ENCODE measurements at regions not wholly inside any gene's neighbourhood (a gene's known extent, or its start where the extent isn't known, plus 50 kb on each side); places are given as distances from the start of the nearest gene placed in this dataset.

GRCh38 chr20:57818418-57819181 lies 108.8 kb upstream of the PMEPA1 start:
- 0 out of 7 replicates have a peak, but pooled peaks cover 0 to 4% (median 0%) of the 10 kb centered on the region in 3 experiments for H3K36me3 Mint-ChIP-seq (ENCODE audit: insufficient read depth in 1 of 3, low read depth in 3 of 3)
- Histone ChIP-seq H3K79me1 (ENCODE audit: insufficient read depth, low read depth, low read length, poor library complexity, severe bottlenecking) (no peaks in the 10 kb centered on the region), H2BK12ac (ENCODE audit: insufficient read length, low read depth, low read length) (no peak overlapping the region), H3K23me2 (ENCODE audit: insufficient read length, low read depth, low read length, poor library complexity, severe bottlenecking) (no peaks in the 10 kb centered on the region), H2BK20ac (ENCODE audit: low read depth, low read length, poor library complexity, severe bottlenecking) (no peak overlapping the region), H2BK5ac (ENCODE audit: insufficient read length, low read length) (no peak overlapping the region), H3K27ac (ENCODE audit: insufficient read length, low read depth, low read length) (no peak overlapping the region), H4K5ac (ENCODE audit: insufficient read length, low read depth, low read length) (no peak overlapping the region), H3K9me3 (ENCODE audit: control insufficient read depth, low read depth, low read length) (no peaks in the 10 kb centered on the region), H3K4me2 (ENCODE audit: insufficient read depth, insufficient read length, low read length) (no peak overlapping the region), H3K18ac (ENCODE audit: insufficient read length, low read depth, low read length) (no peak overlapping the region), H3K27me3 (ENCODE audit: insufficient read depth, low read length) (no peaks in the 10 kb centered on the region; the same call in 1 of the 2 replicates), H2AFZ (ENCODE audit: low read length) (no peak overlapping the region), H3K14ac (ENCODE audit: insufficient read depth, low read length) (no peak overlapping the region), H4K91ac (ENCODE audit: insufficient read length, low read depth, low read length) (no peak overlapping the region), H4K8ac (replicated peaks; ENCODE audit: insufficient read length, low read depth, low read length) (no peak overlapping the region), H2BK120ac (ENCODE audit: low read depth, low read length, poor library complexity, severe bottlenecking) (no peak overlapping the region), H3K9ac (ENCODE audit: extremely low read depth, insufficient read length, low read length) (no peak overlapping the region), H3K4me1 (ENCODE audit: insufficient read depth, low read length) (no peaks in the 10 kb centered on the region), H3T11ph (ENCODE audit: low read length) (no peak overlapping the region), H3K56ac (ENCODE audit: insufficient read length, low read depth, low read length) (no peak overlapping the region), H3K4ac (ENCODE audit: low read depth, low read length) (no peak overlapping the region), H3K79me2 (ENCODE audit: insufficient read depth, low read length) (no peaks in the 10 kb centered on the region), H2BK15ac (ENCODE audit: low read depth, low read length) (no peak overlapping the region), H2AK5ac (ENCODE audit: insufficient read length, low read length) (no peak overlapping the region), H3K23ac (ENCODE audit: insufficient read length, low read depth, low read length) (no peak overlapping the region), H4K20me1 (ENCODE audit: control insufficient read depth, insufficient read depth, insufficient read length) (no peaks in the 10 kb centered on the region)
- no peak for DNase-seq
- H3K9me3 Mint-ChIP-seq, result peaks cover 0 to 2% of the 10 kb centered on the region in 2 experiments; a peak in 2 of 5 replicates
- H3K27me3 Mint-ChIP-seq (ENCODE audit: low read depth), result peaks cover 5% of the 10 kb centered on the region
- TF ChIP-seq, protein P1, sequence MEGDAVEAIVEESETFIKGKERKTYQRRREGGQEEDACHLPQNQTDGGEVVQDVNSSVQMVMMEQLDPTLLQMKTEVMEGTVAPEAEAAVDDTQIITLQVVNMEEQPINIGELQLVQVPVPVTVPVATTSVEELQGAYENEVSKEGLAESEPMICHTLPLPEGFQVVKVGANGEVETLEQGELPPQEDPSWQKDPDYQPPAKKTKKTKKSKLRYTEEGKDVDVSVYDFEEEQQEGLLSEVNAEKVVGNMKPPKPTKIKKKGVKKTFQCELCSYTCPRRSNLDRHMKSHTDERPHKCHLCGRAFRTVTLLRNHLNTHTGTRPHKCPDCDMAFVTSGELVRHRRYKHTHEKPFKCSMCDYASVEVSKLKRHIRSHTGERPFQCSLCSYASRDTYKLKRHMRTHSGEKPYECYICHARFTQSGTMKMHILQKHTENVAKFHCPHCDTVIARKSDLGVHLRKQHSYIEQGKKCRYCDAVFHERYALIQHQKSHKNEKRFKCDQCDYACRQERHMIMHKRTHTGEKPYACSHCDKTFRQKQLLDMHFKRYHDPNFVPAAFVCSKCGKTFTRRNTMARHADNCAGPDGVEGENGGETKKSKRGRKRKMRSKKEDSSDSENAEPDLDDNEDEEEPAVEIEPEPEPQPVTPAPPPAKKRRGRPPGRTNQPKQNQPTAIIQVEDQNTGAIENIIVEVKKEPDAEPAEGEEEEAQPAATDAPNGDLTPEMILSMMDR (conservative IDR thresholded peaks at IDR 0.05), result no peak
- H3K4me1 Mint-ChIP-seq, result peaks cover 6% of the 10 kb centered on the region in 2 experiments; a peak in 3 of 4 replicates
- no peak overlapping the region for H3K27ac Mint-ChIP-seq
- no peak overlapping the region for H3K4me3 Mint-ChIP-seq
- WGBS (ENCODE audit: extremely low coverage, insufficient read length, low lambda C conversion rate), result no CpG with 5 or more reads among the region's 12 CpGs
